Endothelial cell of umbilical vein (primary cell): ENCODE measurements at regions not wholly inside any gene's neighbourhood (a gene's known extent, or its start where the extent isn't known, plus 50 kb on each side); places are given as distances from the start of the nearest gene placed in this dataset.

Source experiments
- BruUV-seq: library from RNA; stranded (reverse); fragments of 400-500 nt; replicated peaks from 2 replicates; lab custom pipeline; 2021; lab: Mats Ljungman, UMichigan
- CTCF ChIA-PET: fragments of 300-600, 350-600 bp; sonication (Branson Sonifier 250); formaldehyde crosslinking; loops from one replicate; lab custom pipeline; 2021; ENCODE audit warnings: antibody characterized with exemption, inconsistent platforms; lab: Charles Lee
- POLR2A ChIA-PET: fragments of 300-600, 350-600 bp; sonication (Branson Sonifier 250); formaldehyde crosslinking; loops from one replicate; lab custom pipeline; 2021; ENCODE audit warnings: antibody characterized with exemption, inconsistent platforms; lab: Charles Lee
- DNase-seq: peaks from one replicate; pipeline ENCODE4 v3.0.0-alpha.2; 2011; ENCODE audit warnings: low read depth, low spot score
- FAIRE-seq: peaks from 2 replicates; lab custom pipeline; 2011; peaks lifted over from hg19 to GRCh38; lab: Jason Lieb, UNC
- H2AFZ ChIP-seq: 2 replicates; pipeline ENCODE4 v1.6.0; 2012; ENCODE audit warnings: low read depth, low read length, control low read depth, inconsistent platforms
- H3K27ac ChIP-seq: 2 replicates; pipeline ENCODE4 v1.5.1; 2011; ENCODE audit warnings: low read depth, mild to moderate bottlenecking, control low read depth, low read length, moderate library complexity; ENCODE audit not compliant: insufficient read depth
- H3K27me3 ChIP-seq, 2 experiments: 2 replicates each; pipeline versions ENCODE4 v1.6.0 to v1.6.1; 2011; ENCODE audit warnings: low read length in 2 of 2, mixed read lengths in 1 of 2; ENCODE audit not compliant: control insufficient read depth in 2 of 2, insufficient read depth in 2 of 2
- H3K36me3 ChIP-seq, 2 experiments: 2 replicates in 1 of 2; 3 replicates in 1 of 2; pipeline ENCODE4 v1.5.1; 2011; ENCODE audit warnings: low read length in 2 of 2, mild to moderate bottlenecking in 1 of 2, moderate library complexity in 1 of 2; ENCODE audit not compliant: control insufficient read depth in 2 of 2, insufficient read depth in 2 of 2; ENCODE audit errors: extremely low read depth in 1 of 2
- H3K4me1 ChIP-seq: 3 replicates; pipeline ENCODE4 v1.5.1; 2011; ENCODE audit warnings: mild to moderate bottlenecking, low read length; ENCODE audit not compliant: control insufficient read depth, insufficient read depth; ENCODE audit errors: extremely low read depth
- H3K4me2 ChIP-seq: 2 replicates; pipeline ENCODE4 v1.6.1; 2011; ENCODE audit warnings: low read length, control low read depth, mixed read lengths; ENCODE audit not compliant: insufficient read depth
- H3K4me3 ChIP-seq, 3 experiments: fragments of 200-600 bp in 1 of 3; sonication (generic), shearing (Covaris generic) in 1 of 3; replicated peaks in 1 of 3; 2 replicates each; pipeline ENCODE4 v1.5.1; 2011 to 2016; ENCODE audit warnings: control low read depth in 3 of 3, low read length in 3 of 3, mild to moderate bottlenecking in 2 of 3, inconsistent platforms in 1 of 3, low read depth in 1 of 3, moderate library complexity in 1 of 3; ENCODE audit not compliant: insufficient read depth in 1 of 3
- H3K79me2 ChIP-seq: 2 replicates; pipeline ENCODE4 v1.6.0; 2012; ENCODE audit warnings: low read length, inconsistent platforms; ENCODE audit not compliant: control insufficient read depth, insufficient read depth
- H3K9ac ChIP-seq: replicated peaks from 2 replicates; pipeline ENCODE3; 2011; ENCODE audit warnings: low read length, control low read depth; ENCODE audit not compliant: insufficient read depth; ENCODE audit errors: extremely low read depth
- H3K9me1 ChIP-seq: replicated peaks from 3 replicates; pipeline ENCODE4 v1.6.0; 2011; ENCODE audit warnings: mild to moderate bottlenecking, low read length; ENCODE audit not compliant: control insufficient read depth, insufficient read depth; ENCODE audit errors: extremely low read depth
- H3K9me3 ChIP-seq: replicated peaks from 2 replicates; pipeline ENCODE4 v1.5.1; 2012; ENCODE audit warnings: low read length, inconsistent platforms; ENCODE audit not compliant: control insufficient read depth, insufficient read depth
- H4K20me1 ChIP-seq: replicated peaks from 2 replicates; pipeline ENCODE3; 2011; ENCODE audit warnings: mild to moderate bottlenecking, low read length; ENCODE audit not compliant: control insufficient read depth, insufficient read depth; ENCODE audit errors: extremely low read depth
- CTCF ChIP-seq, 2 donors: IDR thresholded peaks; 1 replicate in 1 of 2; 2 replicates in 1 of 2; pipeline ENCODE4 v1.5.1; 2011; ENCODE audit warnings: low read length in 2 of 2, mild to moderate bottlenecking in 2 of 2, moderate library complexity in 2 of 2, control low read depth in 1 of 2, inconsistent platforms in 1 of 2, low read depth in 1 of 2; ENCODE audit not compliant: insufficient read depth in 1 of 2; ENCODE audit errors: extremely low read depth in 1 of 2
- EZH2 ChIP-seq: IDR thresholded peaks from 2 replicates; pipeline ENCODE4 v1.6.1; 2012; ENCODE audit warnings: borderline replicate concordance, low read depth, mild to moderate bottlenecking, moderate library complexity, low read length, inconsistent platforms; ENCODE audit not compliant: severe bottlenecking
- FOS ChIP-seq: IDR thresholded peaks from 2 replicates; pipeline ENCODE4 v1.6.1; 2011; ENCODE audit warnings: mild to moderate bottlenecking, low read length, moderate library complexity, borderline replicate concordance; ENCODE audit not compliant: insufficient read depth
- GATA2 ChIP-seq: IDR thresholded peaks from 2 replicates; pipeline ENCODE4 v1.7.0; 2011; ENCODE audit warnings: low read depth, mild to moderate bottlenecking, moderate library complexity, mixed read lengths, low read length; ENCODE audit not compliant: insufficient read length, insufficient read depth
- JUN ChIP-seq: IDR thresholded peaks from 2 replicates; pipeline ENCODE4 v1.6.1; 2011; ENCODE audit warnings: borderline replicate concordance, low read depth; ENCODE audit not compliant: insufficient read length, insufficient read depth
- MAX ChIP-seq: IDR thresholded peaks from 2 replicates; pipeline ENCODE4 v1.6.1; 2011; ENCODE audit not compliant: insufficient read depth, insufficient read length
- MYC ChIP-seq: IDR thresholded peaks from one replicate; pipeline ENCODE4 v1.6.1; 2011; ENCODE audit warnings: mild to moderate bottlenecking, low read depth, low read length
- POLR2A ChIP-seq: IDR thresholded peaks from 2 replicates; pipeline ENCODE4 v1.6.1; 2012; ENCODE audit warnings: low read depth, mild to moderate bottlenecking, control low read depth, low read length
- POLR2AphosphoS5 ChIP-seq: IDR thresholded peaks from 2 replicates; pipeline ENCODE4 v1.6.1; 2012; ENCODE audit warnings: low read depth, mild to moderate bottlenecking, control low read depth, low read length, moderate library complexity; ENCODE audit not compliant: insufficient read depth
- dilution Hi-C: fragments of 300-500 bp; cut with MboI; formaldehyde crosslinking; loops from one replicate; pipeline ENCODE4 v1.15.0; 2019; ENCODE audit warnings: low sequenced_read_pairs; ENCODE audit not compliant: extremely low pct_ligation_motif_present
- intact Hi-C: fragments of 100-400 bp; cut with micrococcal nuclease; formaldehyde crosslinking; loops from one replicate; pipeline ENCODE4 v1.10.0; 2022

GRCh38 chr7:124106575-124106974, 73.7 kb upstream of the TMEM229A start:
- DNase-seq (no peak), FAIRE-seq (no peak)
- no peaks in the 10 kb centered on the region for H3K9me3 ChIP-seq
- H3K27me3 ChIP-seq: no peaks in the 10 kb centered on the region
- no peaks in the 10 kb centered on the region for H3K79me2 ChIP-seq
- H2AFZ ChIP-seq: no peak overlapping the region
- H3K4me1 ChIP-seq: no peaks in the 10 kb centered on the region
- dilution Hi-C loops (no loop called here), intact Hi-C loops (no loop called here)
- TF ChIP-seq POLR2AphosphoS5: no peak
- no peak for TF ChIP-seq POLR2A
- no peak for TF ChIP-seq JUN
- no peak for TF ChIP-seq CTCF (IDR thresholded peaks at IDR 0.05; ENCODE audit: extremely low read depth in 1 of 2, insufficient read depth in 1 of 2, low read depth in 1 of 2, low read length in 2 of 2)
- no peak for TF ChIP-seq EZH2
- no peak for TF ChIP-seq MYC
- no peak for TF ChIP-seq MAX
- TF ChIP-seq FOS: no peak
- no peak for TF ChIP-seq GATA2
- no peaks in the 10 kb centered on the region for H3K9me1 ChIP-seq
- no peak overlapping the region for H3K27ac ChIP-seq
- no peaks in the 10 kb centered on the region for H3K36me3 ChIP-seq
- BruUV-seq: no TSS peak
- H4K20me1 ChIP-seq: no peaks in the 10 kb centered on the region
- ChIA-PET POLR2A (no interaction called here), CTCF (interaction anchor here (0.6 kb wide), 1 partner anchor 77 kb away, joined by 3 read pairs; no protein-coding TSS in a partner anchor)
- no peak overlapping the region for H3K9ac ChIP-seq
- no peak overlapping the region for H3K4me2 ChIP-seq
- no peak overlapping the region for H3K4me3 ChIP-seq
